Calu3 (cell line): ENCODE measurements at regions not wholly inside any gene's neighbourhood (a gene's known extent, or its start where the extent isn't known, plus 50 kb on each side); places are given as distances from the start of the nearest gene placed in this dataset.
"Not testable (repeated sequence)": the region's sequence is repeated elsewhere in the genome, so short reads cannot be mapped to it uniquely, and the experiment has no call there.

Experiments used
- BruUV-seq: library from RNA; stranded (reverse); fragments of 400-500 nt; replicated peaks from 2 replicates; lab custom pipeline; 2021; lab: Mats Ljungman, UMichigan
- CTCF ChIA-PET: fragments of 300-600 bp; sonication (Branson Sonifier 250); formaldehyde crosslinking; loops from one replicate; lab custom pipeline; 2022; ENCODE audit warnings: antibody characterized with exemption; lab: Charles Lee
- DNase-seq: peaks from one replicate; pipeline ENCODE4 v3.0.0; 2022
- H3K27ac Mint-ChIP-seq: one replicate; pipeline ENCODE4 v1.8.0; 2022; ENCODE audit warnings: mixed read lengths; ENCODE audit not compliant: unreplicated experiment
- H3K27me3 Mint-ChIP-seq: one replicate; pipeline ENCODE4 v1.8.0; 2022; ENCODE audit warnings: mixed read lengths; ENCODE audit not compliant: unreplicated experiment
- H3K36me3 Mint-ChIP-seq: one replicate; pipeline ENCODE4 v1.8.0; 2022; ENCODE audit warnings: mild to moderate bottlenecking, moderate library complexity, mixed read lengths; ENCODE audit not compliant: insufficient read depth, unreplicated experiment
- H3K4me1 Mint-ChIP-seq: one replicate; pipeline ENCODE4 v1.8.0; 2022; ENCODE audit warnings: mild to moderate bottlenecking, low read depth, mixed read lengths; ENCODE audit not compliant: unreplicated experiment
- H3K4me3 Mint-ChIP-seq: one replicate; pipeline ENCODE4 v1.8.0; 2022; ENCODE audit warnings: mild to moderate bottlenecking, low read depth, moderate library complexity, mixed read lengths; ENCODE audit not compliant: unreplicated experiment
- H3K9me3 Mint-ChIP-seq: one replicate; pipeline ENCODE4 v1.8.0; 2022; ENCODE audit warnings: low read depth, mixed read lengths; ENCODE audit not compliant: unreplicated experiment
- intact Hi-C: fragments of 100-400 bp; cut with micrococcal nuclease; formaldehyde crosslinking; loops from one replicate; pipeline ENCODE4 v1.10.0; 2022; ENCODE audit not compliant: unreplicated experiment
- TF ChIP-seq, protein P1 (sequence below): fragments of 200-600 bp; IDR thresholded peaks from one replicate; pipeline ENCODE4 v1.8.0; 2022; ENCODE audit warnings: antibody characterized with exemption; ENCODE audit not compliant: unreplicated experiment

GRCh38 chr9:73090214-73090613, 61.5 kb upstream of the ANXA1 start:
- H3K9me3 Mint-ChIP-seq: no peaks in the 10 kb centered on the region
- intact Hi-C loops: no loop called here
- TF ChIP-seq, protein P1, sequence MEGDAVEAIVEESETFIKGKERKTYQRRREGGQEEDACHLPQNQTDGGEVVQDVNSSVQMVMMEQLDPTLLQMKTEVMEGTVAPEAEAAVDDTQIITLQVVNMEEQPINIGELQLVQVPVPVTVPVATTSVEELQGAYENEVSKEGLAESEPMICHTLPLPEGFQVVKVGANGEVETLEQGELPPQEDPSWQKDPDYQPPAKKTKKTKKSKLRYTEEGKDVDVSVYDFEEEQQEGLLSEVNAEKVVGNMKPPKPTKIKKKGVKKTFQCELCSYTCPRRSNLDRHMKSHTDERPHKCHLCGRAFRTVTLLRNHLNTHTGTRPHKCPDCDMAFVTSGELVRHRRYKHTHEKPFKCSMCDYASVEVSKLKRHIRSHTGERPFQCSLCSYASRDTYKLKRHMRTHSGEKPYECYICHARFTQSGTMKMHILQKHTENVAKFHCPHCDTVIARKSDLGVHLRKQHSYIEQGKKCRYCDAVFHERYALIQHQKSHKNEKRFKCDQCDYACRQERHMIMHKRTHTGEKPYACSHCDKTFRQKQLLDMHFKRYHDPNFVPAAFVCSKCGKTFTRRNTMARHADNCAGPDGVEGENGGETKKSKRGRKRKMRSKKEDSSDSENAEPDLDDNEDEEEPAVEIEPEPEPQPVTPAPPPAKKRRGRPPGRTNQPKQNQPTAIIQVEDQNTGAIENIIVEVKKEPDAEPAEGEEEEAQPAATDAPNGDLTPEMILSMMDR: no peak
- H3K4me3 Mint-ChIP-seq: no peak overlapping the region
- DNase-seq: no peak
- no peaks in the 10 kb centered on the region for H3K27me3 Mint-ChIP-seq
- no peaks in the 10 kb centered on the region for H3K36me3 Mint-ChIP-seq
- CTCF ChIA-PET: no interaction called here
- H3K4me1 Mint-ChIP-seq: no peaks in the 10 kb centered on the region
- BruUV-seq: no TSS peak
- H3K27ac Mint-ChIP-seq: no peak overlapping the region

DNA sequence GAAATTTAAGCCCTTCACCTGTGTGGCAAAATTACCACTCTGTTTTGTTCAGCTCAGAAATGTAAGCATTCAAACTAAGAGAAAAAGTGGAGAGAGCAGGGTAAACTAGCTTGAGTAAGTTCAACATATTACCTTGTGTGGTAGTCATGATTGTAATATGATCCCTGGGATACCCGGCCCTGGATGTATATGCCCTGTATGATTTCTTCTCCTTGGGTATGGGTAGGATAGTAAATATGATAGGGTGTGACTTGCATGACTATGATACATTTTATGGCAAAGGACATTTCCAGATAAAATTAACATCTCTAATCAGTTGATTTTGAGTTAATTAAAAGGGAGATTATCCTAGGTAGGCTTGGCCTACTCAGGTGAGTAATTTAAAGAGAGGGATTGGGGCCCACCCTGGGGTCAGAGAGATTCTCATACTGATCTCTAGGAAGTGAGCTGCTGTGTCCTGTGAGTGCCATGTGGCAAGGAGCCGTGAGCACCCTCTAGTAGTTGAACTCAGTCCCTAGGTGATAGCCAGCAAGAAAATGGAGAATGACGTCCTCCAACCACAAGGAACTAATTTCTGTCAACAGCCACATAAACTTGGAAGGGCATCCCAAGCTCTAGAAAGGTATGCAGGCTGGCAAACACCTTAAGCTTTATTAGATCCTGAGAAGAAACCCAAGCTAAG, 62.2 kb upstream of the ANXA1 start:
- TF ChIP-seq, protein P1: no peak
- no TSS peak for BruUV-seq
- intact Hi-C loops: no loop called here
- CTCF ChIA-PET: no interaction called here
- H3K27ac Mint-ChIP-seq: no peak overlapping the region
- H3K9me3 Mint-ChIP-seq: no peaks in the 10 kb centered on the region
- H3K4me1 Mint-ChIP-seq: no peaks in the 10 kb centered on the region
- no peaks in the 10 kb centered on the region for H3K27me3 Mint-ChIP-seq
- no peaks in the 10 kb centered on the region for H3K36me3 Mint-ChIP-seq
- no peak for DNase-seq
- H3K4me3 Mint-ChIP-seq: no peak overlapping the region

DNA sequence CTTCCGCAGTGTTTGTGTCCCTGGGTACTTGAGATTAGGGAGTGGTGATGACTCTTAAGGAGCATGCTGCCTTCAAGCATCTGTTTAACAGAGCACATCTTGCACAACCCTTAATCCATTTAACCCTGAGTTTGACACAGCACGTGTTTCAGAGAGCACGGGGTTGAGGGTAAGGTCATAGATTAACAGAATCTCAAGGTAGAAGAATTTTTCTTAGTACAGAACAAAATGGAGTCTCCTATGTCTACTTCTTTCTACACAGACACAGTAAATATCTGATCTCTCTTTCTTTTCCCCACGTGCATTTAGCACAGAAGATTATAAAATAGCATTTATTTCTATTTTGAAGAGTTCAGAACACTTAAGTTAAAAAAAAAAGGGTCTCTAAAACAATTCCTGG, 63.8 kb upstream of the ANXA1 start:
- H3K27me3 Mint-ChIP-seq, H3K4me1 Mint-ChIP-seq, CTCF ChIA-PET, H3K4me3 Mint-ChIP-seq, H3K27ac Mint-ChIP-seq, intact Hi-C loops, H3K9me3 Mint-ChIP-seq, DNase-seq, BruUV-seq, H3K36me3 Mint-ChIP-seq: not testable (repeated sequence)

DNA sequence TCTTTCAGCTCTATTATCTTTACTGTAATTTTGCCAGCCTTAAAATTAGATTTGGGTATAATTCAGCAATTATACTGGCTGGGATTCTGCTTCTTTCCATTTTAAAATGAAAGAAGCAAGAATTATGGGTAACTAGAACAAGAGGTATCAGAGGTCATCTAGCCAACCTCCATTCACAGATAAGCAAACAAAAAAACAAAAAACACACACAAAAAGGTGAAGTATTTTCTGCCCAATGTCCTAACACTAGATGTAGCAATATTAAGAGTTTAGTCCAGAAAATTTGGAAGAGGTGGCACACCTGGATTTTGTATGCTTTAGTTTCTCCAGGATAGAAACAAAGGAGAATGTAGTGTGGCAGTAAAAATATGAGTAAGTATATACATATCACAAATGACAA, 68.1 kb upstream of the ANXA1 start:
- Mint-ChIP-seq H3K9me3 (no peaks in the 10 kb centered on the region), H3K4me1 (peaks cover 12% of the 10 kb centered on the region), H3K27me3 (no peaks in the 10 kb centered on the region), H3K4me3 (no peak overlapping the region), H3K36me3 (no peaks in the 10 kb centered on the region), H3K27ac (no peak overlapping the region)
- no peak for DNase-seq
- BruUV-seq: no TSS peak
- CTCF ChIA-PET: no interaction called here
- TF ChIP-seq, protein P1: no peak
- intact Hi-C loops: loop anchor here (5.0 kb wide), 1 partner anchor 226 kb away; no protein-coding TSS in a partner anchor

GRCh38 chr9:73081979-73082657, 69.5 kb upstream of the ANXA1 start:
- TF ChIP-seq, protein P1: no peak
- H3K27ac Mint-ChIP-seq: no peak overlapping the region
- BruUV-seq: no TSS peak
- H3K36me3 Mint-ChIP-seq: no peaks in the 10 kb centered on the region
- H3K9me3 Mint-ChIP-seq: no peaks in the 10 kb centered on the region
- CTCF ChIA-PET: no interaction called here
- peak; percentile 23 for DNase-seq
- H3K4me3 Mint-ChIP-seq: no peak overlapping the region
- intact Hi-C loops: loop anchor here (1.0 to 5.0 kb wide), 4 partner anchors 47 to 225 kb away; no protein-coding TSS in a partner anchor
- H3K4me1 Mint-ChIP-seq: peaks cover 26% of the 10 kb centered on the region
- H3K27me3 Mint-ChIP-seq: no peaks in the 10 kb centered on the region
